Hepatic stellate cell (primary cell): ENCODE measurements at regions not wholly inside any gene's neighbourhood (a gene's known extent, or its start where the extent isn't known, plus 50 kb on each side); places are given as distances from the start of the nearest gene placed in this dataset.
"Not testable (repeated sequence)": the region's sequence is repeated elsewhere in the genome, so short reads cannot be mapped to it uniquely, and the experiment has no call there.

ENCODE experiments used
- DNase-seq: peaks from one replicate; pipeline ENCODE4 v3.0.0; 2011; ENCODE audit warnings: low spot score

- not testable (repeated sequence) for DNase-seq
These were observed 68.1 kb downstream of the GOLGA6L6 start for GRCh38 chr15:20473465-20473864.

GRCh38 chr15:20472983-20473382 is 68.6 kb downstream of the GOLGA6L6 start:
- not testable (repeated sequence) for DNase-seq

GRCh38 chr15:20470810-20471209 is 70.8 kb downstream of the GOLGA6L6 start:
- DNase-seq: not testable (repeated sequence)

GRCh38 chr15:20441138-20441537 is 100.5 kb downstream of the GOLGA6L6 start:
- DNase-seq: not testable (repeated sequence)

- not testable (repeated sequence) for DNase-seq
These were observed 101.2 kb downstream of the GOLGA6L6 start for GRCh38 chr15:20440390-20440789.

GRCh38 chr15:20439111-20439510 is 102.5 kb downstream of the GOLGA6L6 start:
- DNase-seq: not testable (repeated sequence)

GRCh38 chr15:20438255-20438654 is 103.3 kb downstream of the GOLGA6L6 start:
- DNase-seq: not testable (repeated sequence)

GRCh38 chr15:20433468-20433867 is 108.1 kb downstream of the GOLGA6L6 start:
- DNase-seq: not testable (repeated sequence)

- not testable (repeated sequence) for DNase-seq
These were observed 111.1 kb downstream of the GOLGA6L6 start for GRCh38 chr15:20430495-20430894.

- not testable (repeated sequence) for DNase-seq
These were observed 120.9 kb downstream of the GOLGA6L6 start for GRCh38 chr15:20420710-20421109.

- DNase-seq: not testable (repeated sequence)
These were observed 125.0 kb downstream of the GOLGA6L6 start for GRCh38 chr15:20416618-20417017.

- not testable (repeated sequence) for DNase-seq
These were observed 131.9 kb downstream of the GOLGA6L6 start for GRCh38 chr15:20409667-20410198.

- no peak for DNase-seq
These were observed 132.4 kb downstream of the GOLGA6L6 start for GRCh38 chr15:20409247-20409646.

- DNase-seq: no peak
These were observed 134.0 kb downstream of the GOLGA6L6 start for GRCh38 chr15:20407553-20407952.

- DNase-seq: not testable (repeated sequence)
These were observed 137.0 kb downstream of the GOLGA6L6 start for GRCh38 chr15:20404571-20404970.

GRCh38 chr15:20402586-20402985 is 139.0 kb downstream of the GOLGA6L6 start:
- not testable (repeated sequence) for DNase-seq

GRCh38 chr15:20401058-20401457 is 140.5 kb downstream of the GOLGA6L6 start:
- not testable (repeated sequence) for DNase-seq

- DNase-seq: not testable (repeated sequence)
These were observed 142.9 kb downstream of the GOLGA6L6 start for GRCh38 chr15:20398680-20399079.

GRCh38 chr15:20388161-20388560 is 153.4 kb downstream of the GOLGA6L6 start:
- DNase-seq: not testable (repeated sequence)

- no peak for DNase-seq
These were observed 155.4 kb downstream of the GOLGA6L6 start for GRCh38 chr15:20386198-20386597.

- not testable (repeated sequence) for DNase-seq
These were observed 161.4 kb downstream of the GOLGA6L6 start for GRCh38 chr15:20380199-20380598.

GRCh38 chr15:20376872-20377271 is 164.7 kb downstream of the GOLGA6L6 start:
- no peak for DNase-seq

GRCh38 chr15:20372416-20372815 is 169.2 kb downstream of the GOLGA6L6 start:
- DNase-seq: not testable (repeated sequence)

GRCh38 chr15:20369500-20369899 is 172.1 kb downstream of the GOLGA6L6 start:
- DNase-seq: no peak
